ENCODE measurements at regions not wholly inside any gene's neighbourhood (a gene's known extent, or its start where the extent isn't known, plus 50 kb on each side); places are given as distances from the start of the nearest gene placed in this dataset.
"Not testable (repeated sequence)": the region's sequence is repeated elsewhere in the genome, so short reads cannot be mapped to it uniquely, and the experiment has no call there.

DNA sequence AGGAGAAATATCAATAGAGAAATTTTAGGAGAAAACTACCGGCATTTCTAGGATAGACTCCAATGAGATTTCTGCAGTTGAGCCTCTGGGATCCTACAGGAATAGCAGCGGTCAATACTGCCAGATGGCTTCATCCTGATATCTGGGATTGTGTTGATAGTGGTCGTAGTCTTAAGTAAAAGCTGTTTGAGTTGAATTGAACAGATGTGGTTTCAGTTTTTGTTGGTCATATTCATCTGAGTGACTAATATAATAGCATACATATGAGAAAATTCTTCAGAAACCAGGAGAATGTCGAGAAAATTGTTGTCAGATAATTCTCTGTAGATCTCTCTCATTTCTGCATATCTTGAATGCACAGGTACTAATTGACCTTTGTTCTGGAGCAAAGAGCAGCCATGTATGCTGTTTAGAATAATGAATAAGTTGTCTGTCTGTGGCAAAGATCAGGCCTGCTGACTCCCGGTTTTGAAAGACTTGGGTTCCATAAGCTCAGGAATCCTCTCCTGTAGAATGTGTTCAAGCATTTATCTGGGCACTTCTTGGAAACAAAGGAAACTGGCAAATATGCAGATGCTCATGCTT, 288.1 kb downstream of the TMX3 start:
- no peak for DNase-seq

DNA sequence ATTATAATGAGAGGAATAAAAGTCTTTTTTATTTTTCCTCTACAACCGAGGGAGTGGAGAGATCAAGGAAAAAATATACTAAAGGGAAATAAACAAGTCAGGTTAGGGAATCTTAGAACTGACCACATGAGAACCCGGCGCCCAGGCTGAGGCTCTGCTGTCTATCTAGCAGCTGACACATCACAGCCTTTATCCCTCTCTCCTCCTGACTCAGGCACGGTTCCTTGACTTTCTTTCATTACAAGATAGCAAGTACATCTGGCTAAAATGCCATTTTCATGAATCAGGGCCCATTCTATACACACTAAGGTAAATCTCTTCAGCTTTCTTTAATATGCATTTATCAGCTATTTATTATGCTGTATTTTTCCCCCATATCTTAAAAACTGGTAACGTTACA, 296.0 kb downstream of the TMX3 start:
- no peak for DNase-seq

DNA sequence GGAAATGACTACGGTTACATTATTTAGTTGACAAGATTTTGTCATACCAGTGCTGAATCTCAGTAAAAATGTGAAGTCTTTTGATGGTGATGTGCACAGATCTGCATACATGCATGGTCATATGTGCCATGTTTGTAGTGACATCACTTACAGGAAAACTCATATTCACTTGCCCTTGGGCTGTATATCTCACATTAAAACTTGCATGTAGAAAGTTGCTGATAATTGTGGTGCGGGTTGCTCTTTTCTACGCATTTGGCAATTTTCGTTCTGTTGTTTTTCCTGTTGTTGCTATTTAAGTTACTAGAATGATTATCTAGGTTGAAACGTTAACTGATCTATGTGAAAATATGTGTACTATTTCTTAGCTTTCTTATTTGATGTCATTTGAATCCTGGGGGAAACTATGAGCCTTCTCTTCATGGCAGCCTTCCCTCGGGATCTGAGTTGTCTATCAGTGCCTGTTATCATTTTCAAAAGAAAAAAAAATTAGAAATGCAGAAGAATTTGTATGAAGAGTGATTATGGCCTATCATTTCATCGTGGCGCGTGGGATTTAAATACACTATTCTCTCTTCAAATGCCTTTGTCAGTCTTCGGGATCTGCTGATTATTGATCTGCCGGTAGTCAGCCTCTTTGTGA, 296.6 kb downstream of the TMX3 start:
- DNase-seq: no peak

DNA sequence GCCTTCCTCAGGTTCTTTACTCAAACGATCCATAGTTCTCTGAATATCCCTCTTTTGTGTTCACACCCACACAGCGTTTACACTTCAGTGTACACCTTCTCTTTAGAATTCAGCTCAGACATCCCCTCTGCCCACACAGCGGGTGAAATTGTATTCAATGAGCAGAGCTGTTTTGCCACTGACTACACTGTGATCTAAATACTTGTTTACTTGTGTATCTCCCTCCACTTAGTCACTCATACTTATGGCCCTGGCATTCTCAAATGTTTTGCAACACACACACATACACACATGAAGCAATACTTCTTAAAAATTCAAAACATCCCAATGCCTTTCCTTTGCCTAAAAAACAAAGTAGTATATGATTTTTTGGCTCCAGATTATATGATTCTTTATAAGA, 297.1 kb downstream of the TMX3 start:
- DNase-seq: no peak

DNA sequence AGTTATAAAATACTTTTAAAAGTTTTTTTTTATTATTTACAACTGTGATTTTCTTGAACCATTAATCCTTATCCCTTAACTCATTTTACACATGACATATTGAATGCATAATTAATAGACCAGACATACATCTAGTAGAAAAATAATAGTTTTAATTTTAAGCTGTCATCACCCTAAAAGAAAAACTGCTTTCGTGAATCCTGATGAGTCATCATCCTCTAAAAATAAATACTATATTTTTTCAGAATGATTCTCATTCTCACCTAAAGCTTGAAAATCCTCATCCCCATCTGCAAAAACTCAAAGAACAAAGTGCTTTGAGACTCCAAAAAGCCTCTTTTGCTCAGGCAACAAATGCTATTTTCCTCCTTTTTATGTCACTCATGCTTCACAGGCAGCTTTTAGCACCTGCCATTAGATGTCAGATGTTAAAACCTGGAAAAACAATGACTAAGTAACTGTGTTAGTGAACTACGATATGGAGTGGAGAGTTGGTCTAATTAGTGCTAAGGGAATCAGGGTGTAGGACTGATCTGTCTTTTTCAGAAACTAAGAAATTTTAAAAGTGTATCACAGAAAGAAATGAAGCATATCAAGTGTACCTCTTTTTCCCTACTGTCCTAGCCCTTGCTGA, 297.6 kb downstream of the TMX3 start:
- DNase-seq: no peak

DNA sequence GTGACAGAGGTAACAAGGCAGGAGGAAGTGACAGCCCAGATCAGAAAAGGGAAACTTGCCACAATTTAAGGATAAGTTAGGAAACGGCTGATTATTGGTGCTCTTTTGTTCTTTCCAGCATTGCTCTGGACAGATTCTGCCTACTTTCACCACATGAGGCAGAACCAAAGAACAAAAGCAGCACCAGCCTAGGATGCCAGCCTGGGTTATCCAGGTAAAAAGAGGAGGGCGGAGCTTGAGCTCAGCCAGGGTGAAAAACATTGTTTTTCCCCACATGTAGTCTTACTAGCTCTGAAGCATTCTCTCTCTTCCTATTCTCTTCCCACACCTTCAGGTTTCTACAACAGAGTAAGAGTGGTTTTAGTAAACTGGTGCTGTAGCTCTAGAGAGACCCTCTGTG, 300.5 kb downstream of the TMX3 start:
- DNase-seq: no peak

DNA sequence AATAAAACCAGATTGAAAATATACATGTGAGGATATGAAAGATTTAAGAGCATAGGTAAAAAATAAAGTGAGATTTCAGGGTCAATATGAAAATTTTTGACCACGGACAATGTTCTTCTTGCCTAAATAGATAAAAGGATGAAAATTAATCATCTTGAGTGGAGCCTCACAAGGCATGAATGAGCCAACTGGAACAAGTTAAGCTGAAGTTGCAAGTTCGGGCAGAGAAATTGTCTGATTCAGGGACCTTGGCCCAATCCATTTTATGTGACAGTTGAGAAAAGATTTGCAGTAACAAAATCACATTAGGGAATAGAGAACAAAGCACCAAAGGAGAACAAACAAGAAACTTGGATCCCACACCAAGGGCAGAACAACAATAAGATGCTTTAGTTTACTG, 305.3 kb downstream of the TMX3 start:
- DNase-seq: peak; percentile 5

DNA sequence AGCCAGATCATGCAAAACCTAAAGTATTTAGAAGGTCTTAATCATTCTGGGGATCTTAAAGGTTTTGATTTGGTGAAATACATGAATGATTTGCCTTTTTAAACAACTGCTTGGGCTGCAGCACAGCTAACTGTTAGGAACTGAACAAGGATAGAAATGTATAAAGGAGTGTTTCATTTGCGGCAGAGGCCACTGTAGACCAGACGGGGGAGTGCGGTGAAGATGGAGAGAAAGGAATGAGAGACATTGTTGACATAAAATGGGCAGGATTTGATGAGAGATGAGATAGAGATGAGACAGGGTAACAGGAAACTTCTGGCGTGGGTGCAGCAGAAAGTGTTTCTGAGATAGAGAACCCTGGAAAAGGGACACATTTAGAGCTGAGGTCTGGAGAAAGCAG, 308.1 kb downstream of the TMX3 start:
- no peak for DNase-seq

DNA sequence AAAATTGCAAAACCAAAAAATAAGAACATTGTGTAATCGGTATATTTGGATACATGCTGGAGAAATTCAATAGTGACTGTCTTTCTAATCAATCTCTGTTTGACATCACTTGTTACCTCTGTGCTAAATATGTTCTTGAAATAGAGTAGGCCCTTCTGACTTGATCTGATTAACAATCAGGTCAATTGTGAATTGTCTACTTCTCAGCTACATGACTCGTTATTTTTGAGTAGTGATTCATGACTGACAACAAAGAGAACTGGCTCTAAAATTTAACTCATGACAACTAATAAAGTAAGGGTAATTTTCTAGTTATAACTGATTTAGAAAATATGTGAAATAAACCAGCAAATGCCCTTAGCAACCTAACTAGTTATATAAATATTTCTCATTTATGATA, 312.1 kb downstream of the TMX3 start:
- DNase-seq: no peak

DNA sequence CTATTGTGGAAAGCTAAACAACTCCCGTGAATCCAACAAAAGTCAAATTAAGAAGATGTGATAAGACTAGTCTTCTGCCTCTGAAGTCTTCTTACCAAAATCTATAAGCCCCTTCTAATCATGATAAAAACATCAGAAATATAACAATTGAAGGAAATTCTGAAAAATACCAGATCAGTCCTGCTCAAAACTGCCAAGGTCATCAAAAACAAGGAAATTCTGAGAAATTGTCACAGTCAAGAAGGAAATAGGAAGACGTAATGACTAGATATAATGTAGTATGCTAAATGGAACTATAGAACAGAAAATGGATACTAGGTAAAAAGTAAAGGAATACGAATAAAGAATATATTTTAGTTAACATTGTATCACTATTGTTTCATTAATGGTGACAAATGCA, 314.0 kb downstream of the TMX3 start:
- no peak for DNase-seq

DNA sequence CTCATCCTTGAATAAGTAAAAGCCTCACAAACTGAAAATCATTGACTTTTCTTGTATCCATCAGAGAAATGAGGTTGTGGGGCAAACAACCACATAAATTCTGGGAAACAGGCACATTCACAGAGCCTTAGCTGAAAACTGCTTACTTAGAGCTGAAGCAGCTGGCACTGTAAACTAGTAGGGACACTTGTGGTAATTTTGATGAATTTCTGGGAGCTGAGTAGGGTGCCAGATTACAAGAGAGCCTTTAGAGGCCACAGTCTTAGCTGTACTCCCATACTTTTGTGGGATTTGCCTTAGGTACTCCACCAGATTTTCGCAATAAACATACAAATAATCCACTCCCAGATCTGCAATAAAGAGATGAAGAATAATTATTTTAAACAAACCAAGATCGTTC, 315.2 kb downstream of the TMX3 start:
- DNase-seq: no peak

DNA sequence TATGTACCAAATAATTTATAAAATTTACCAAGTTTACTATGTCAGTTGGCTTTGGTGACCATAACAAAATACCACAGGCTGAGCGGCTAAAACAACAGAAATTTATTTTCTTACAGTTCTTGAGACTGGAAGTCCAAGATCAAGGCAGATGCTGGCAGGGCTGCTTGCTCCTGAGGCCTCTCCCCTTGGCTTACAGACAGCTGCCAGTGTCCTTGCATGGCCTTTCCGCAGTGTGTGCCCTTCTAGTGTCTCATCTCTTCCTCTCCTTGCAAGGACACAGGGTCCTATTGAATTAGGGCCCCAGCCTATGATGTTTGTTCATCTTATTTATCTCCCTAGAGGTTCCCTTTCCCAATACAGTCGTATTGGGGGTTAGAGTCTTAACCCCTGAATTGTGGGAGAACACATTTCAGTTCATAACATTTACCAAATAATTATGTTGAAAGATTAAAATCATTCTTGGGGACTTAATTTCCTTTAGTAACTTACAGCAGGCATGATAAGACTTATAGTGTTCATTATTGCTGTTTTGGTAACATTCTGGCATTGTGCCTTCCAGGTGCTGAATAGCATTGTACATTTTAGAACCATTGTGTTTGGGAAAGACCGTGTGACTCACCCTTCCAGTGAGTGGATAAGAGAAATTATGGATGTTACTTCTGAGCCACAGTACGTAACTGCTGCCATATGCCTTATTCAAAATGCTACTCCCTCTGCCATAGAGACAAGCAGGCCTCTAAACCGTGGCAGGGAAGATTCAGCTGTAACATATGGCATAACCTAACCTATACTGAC, 317.5 kb downstream of the TMX3 start:
- DNase-seq: no peak

DNA sequence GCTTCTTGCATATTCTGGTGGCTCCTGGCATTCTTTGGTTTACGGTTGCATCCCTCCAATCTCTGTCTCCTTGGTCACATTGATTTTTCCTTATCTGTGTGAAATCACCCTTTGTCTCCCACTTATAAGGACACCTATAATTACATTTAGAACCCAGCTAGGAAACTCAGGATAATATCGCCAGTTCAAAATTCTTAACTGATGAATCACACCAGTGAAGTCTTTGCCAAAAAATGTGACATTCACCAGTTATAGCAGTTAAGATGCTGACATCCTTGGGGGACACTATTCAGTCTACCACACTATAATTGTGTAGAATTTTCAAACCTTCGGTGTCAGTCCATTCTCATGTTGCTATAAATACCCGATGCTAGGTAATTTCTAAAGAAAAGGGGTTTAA, 320.2 kb downstream of the TMX3 start:
- no peak for DNase-seq

DNA sequence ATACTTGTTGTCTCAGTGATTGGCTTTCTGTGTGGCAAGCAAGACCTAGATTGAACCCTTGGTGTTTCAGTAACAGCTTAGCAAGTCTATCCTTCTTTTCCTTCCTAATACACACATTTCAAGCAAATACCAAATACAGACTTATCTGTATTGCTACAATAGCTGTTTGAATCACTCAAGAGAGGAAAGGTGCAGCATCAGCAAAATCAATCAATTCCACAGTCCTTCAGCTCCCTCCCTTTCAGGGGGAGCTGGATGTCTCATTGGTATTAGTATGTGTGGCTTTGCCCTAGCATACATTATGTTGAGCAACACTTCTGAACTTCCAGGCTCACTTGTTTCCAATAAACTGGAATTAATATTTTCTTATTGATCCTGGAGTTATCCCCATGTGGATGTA, 323.1 kb downstream of the TMX3 start:
- no peak for DNase-seq

DNA sequence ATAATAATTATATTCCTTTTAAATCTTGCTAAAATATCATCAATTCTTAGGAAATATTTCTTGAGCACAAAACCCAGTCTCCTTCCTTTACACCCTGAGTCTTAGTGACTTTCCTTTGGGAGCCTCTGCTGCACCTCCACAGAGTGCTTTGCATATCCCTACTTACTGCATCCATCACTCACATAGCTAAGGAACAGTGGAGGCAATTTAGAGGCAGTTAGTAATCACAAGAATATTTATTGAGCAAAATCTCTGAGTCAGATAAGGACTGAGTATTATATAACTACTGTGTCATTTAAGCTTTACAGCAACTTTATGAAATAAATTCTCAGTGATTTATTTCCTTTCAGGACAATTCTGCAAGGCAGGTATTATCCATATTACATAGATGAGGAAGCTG, 327.7 kb downstream of the TMX3 start:
- no peak for DNase-seq

DNA sequence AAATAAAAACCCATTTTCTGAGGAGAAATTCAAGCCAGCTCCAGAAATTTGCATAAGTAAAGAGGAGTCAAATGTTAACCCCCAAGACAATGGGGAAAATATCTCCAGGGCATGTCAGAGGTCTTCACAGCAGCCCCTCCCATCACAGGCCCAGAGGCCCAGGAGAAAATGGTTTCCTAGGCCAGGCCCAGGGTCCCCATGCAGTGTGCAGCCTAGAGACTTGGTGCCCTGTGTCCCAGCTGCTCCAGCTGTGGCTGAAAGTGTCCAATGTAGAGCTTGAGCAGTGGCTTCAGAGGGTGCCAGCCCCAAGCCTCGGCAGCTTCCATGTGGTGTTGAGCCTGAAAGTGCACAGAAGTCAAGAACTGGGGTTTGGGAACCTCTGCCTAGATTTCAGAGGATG, 330.9 kb downstream of the TMX3 start:
- DNase-seq: not testable (repeated sequence)

DNA sequence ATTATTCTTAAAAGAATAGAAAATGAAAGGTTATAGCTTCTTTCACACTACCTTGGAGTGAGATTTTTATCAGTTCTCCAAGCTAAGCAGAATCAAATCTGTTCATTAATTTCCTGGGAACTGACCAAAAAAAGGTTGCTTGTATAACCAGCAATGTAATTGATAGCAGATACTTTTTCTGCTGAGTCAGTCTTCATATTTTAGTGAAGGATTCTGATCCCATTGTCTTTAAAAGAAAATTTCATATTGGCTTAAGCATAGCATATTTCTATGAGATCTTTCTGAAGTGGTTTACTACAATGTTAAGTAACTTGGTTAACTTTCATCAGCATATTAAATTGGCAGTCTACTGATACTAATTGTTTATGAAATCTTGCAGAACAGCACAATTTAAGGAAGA, 338.0 kb downstream of the TMX3 start:
- no peak for DNase-seq

DNA sequence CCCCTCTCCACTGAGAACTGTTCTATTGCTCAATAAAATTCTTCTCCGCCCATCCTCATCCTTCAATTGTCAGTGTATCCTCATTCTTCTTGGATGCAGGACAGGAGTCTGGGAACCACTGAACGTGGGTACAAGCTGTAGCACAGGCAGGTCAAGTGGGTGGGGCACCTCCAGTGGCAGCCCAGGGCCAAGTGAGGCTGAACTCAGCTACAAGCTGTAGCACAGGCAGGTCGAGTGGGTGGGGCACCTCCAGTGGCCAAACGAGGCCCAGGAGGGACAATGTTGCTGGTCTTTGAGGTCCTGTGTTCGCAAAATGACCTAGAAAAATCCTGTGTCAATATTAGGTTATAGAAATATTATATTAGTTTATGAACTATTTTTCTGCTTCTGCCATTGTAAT, 352.0 kb downstream of the TMX3 start:
- DNase-seq: no peak

DNA sequence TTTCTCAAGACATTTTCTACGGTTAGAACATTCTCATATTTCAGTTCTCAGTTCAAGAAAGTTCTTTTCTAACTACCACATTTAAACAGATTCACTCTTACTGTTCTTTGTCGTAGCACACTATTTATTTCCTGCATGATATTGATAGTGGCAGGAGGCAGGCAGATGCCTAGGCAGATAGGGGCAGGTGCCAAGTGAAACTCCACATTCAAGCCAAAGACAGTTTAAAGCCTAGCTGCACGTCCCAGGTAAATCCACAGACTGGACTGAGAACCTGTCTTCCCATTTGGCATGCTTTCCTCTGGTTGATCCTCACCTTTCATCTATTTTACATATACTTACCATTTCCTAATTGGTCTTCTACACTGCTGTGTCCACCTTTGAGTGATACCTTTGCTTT, 359.3 kb downstream of the TMX3 start:
- no peak for DNase-seq

DNA sequence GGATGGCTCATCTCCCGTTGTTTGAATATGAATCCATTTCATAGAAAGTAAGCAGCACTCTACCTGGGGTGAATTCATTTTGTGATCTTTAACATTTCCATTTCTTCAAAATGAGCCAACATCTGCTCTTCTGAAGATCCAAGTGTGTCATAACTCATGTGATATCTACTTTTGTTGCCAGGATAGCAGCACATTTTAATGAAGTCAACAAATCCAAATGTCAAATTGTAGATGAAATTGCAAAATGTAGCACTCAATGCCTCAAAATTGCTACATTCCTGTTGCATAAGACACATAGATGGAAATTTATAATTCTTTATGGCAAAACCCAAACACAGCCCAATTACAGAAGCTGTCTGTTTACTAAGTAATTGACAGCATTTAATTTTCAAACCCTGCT, 360.7 kb downstream of the TMX3 start:
- DNase-seq: no peak

DNA sequence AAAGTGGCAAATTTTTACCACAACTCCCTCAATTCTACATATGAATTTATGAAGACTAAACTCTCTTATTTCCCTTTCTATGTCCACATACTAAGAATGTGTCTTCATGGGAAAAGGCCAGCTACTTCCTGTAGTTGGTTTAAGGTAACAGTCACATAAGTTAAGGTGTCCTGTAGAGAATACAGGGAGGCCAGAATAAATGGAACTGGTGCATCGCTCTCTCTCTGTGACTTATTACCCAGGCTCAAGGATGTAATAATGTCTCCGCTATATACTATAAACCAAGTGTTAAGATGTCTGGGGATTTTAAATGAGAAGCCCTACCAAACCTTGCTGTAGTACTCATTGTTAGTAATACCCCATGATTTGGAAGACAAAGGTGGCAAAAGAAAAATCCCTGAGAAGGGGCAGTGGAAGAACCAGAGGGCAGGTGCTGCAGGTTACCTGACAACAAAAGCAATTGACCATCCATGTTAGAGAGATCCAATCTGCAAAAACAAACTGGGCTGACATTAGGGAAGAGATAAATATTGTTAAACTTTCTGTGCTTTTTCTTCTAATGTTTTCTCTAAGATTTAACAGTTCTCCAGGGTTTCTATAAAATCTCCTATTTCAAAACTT, 372.8 kb downstream of the TMX3 start:
- no peak for DNase-seq

DNA sequence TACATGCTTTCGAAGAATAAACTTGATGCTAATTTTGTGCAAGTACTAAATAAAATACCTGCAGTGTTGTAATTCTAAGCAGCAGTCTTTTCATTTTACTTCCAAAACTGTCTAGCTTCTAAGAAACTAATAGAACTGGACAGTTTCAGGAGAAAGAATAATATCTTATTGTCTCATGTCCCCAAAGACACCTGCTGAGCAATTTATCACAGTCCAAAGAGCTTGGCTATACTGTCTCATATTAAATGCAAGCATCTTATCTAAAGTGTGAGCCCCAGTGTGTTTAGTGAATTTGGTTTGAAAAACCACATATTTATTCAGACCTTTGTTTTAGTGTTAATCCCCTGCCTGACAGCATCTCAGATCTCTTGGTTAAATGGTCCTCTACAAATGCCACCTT, 374.3 kb downstream of the TMX3 start:
- DNase-seq: no peak

DNA sequence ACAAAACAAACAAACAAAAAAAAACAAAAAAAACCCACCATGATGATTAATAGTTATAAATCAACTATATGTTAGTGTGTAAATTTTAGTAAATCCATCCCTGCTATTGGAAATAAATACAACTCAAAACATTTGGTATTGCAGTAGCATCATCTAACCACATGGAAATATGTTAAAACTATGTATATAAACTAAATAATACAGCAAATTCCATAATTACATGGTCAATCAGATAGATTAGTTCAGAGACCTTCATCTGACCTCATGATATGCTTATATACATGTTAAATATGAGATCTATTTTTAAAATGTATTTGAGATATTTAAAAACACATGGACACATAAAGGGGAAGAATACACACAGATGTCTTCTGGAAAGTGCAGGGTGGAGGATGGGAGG, 384.2 kb downstream of the TMX3 start:
- no peak for DNase-seq

DNA sequence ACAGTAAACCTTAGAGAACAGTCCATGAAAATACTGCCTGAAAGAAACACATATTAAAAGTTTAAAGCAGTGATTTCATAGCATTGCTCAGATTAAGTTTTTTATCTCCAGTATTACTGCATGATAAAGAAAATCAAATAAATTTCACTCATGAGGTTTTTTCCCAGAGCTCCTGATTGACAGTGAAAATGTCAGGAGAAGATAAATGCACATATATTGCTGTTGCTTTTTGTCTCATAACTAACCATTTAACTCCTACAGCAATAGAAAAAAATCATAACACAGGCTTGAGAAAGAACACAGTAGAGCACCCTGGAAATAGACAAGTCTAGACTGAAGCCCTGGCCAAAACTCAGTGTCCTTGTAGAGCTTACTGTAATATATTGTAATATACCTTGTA, 391.0 kb downstream of the TMX3 start:
- DNase-seq: no peak

Data from NCI-H446 treated with DMSO at 0.1 percent for 48 hours (cell line).